Common myeloid progenitor, CD34-positive (primary cell): ENCODE measurements at regions not wholly inside any gene's neighbourhood (a gene's known extent, or its start where the extent isn't known, plus 50 kb on each side); places are given as distances from the start of the nearest gene placed in this dataset.

ENCODE experiments used
- CTCF ChIA-PET: fragments of 350-600 bp; sonication (Branson Sonifier 250); formaldehyde crosslinking; loops from one replicate; lab custom pipeline; 2021; ENCODE audit warnings: antibody characterized with exemption; lab: Charles Lee
- POLR2A ChIA-PET: fragments of 350-600 bp; sonication (Branson Sonifier 250); formaldehyde crosslinking; loops from one replicate; lab custom pipeline; 2021; ENCODE audit warnings: antibody characterized with exemption; lab: Charles Lee
- DNase-seq, 3 donors: peaks; one replicate each; pipeline versions ENCODE4 v3.0.0 to v3.0.0-alpha.2; 2013
- H3K27ac ChIP-seq, 2 experiments: 1 replicate in 1 of 2; 2 replicates in 1 of 2; pipeline ENCODE4 v1.7.0; 2013; ENCODE audit warnings: inconsistent platforms in 2 of 2, low read length in 2 of 2, mild to moderate bottlenecking in 2 of 2, low read depth in 1 of 2, moderate library complexity in 1 of 2; ENCODE audit not compliant: severe bottlenecking in 2 of 2, insufficient read depth in 1 of 2, poor library complexity in 1 of 2
- H3K27me3 ChIP-seq, 5 experiments: replicated peaks in 2 of 5; 1 replicate in 3 of 5; 2 replicates in 2 of 5; pipeline versions ENCODE4 v1.6.1 to v1.7.0; 2013; ENCODE audit warnings: low read length in 4 of 5, mild to moderate bottlenecking in 2 of 5, moderate library complexity in 2 of 5, inconsistent platforms in 1 of 5; ENCODE audit not compliant: insufficient read depth in 5 of 5, control insufficient read depth in 4 of 5
- H3K36me3 ChIP-seq, 4 experiments: 1 replicate in 2 of 4; 2 replicates in 2 of 4; pipeline versions ENCODE4 v1.6.1 to v1.7.0; 2013; ENCODE audit warnings: low read length in 3 of 4, control low read depth in 1 of 4, mild to moderate bottlenecking in 1 of 4; ENCODE audit not compliant: control insufficient read depth in 4 of 4, insufficient read depth in 4 of 4
- H3K4me1 ChIP-seq, 4 experiments: 1 replicate in 3 of 4; 2 replicates in 1 of 4; pipeline versions ENCODE4 v1.6.1 to v1.7.1; 2013; ENCODE audit warnings: low read length in 3 of 4, mild to moderate bottlenecking in 3 of 4, control low read depth in 1 of 4, inconsistent platforms in 1 of 4, moderate library complexity in 1 of 4; ENCODE audit not compliant: control insufficient read depth in 4 of 4, insufficient read depth in 4 of 4; ENCODE audit errors: control extremely low read depth in 1 of 4
- H3K4me3 ChIP-seq, 7 experiments: 1 replicate in 4 of 7; 2 replicates in 3 of 7; pipeline versions ENCODE4 v1.5.1 to v1.7.0; 2013; ENCODE audit warnings: mild to moderate bottlenecking in 7 of 7, low read length in 6 of 7, moderate library complexity in 6 of 7, inconsistent platforms in 2 of 7, low read depth in 2 of 7, control low read depth in 1 of 7; ENCODE audit not compliant: insufficient read depth in 4 of 7, control insufficient read depth in 1 of 7; ENCODE audit errors: extremely low read depth in 1 of 7
- H3K9me3 ChIP-seq, 5 experiments: 1 replicate in 4 of 5; 2 replicates in 1 of 5; pipeline versions ENCODE4 v1.6.1 to v1.7.1; 2013; ENCODE audit warnings: low read length in 4 of 5, mild to moderate bottlenecking in 2 of 5, inconsistent platforms in 1 of 5, low read depth in 1 of 5, moderate library complexity in 1 of 5; ENCODE audit not compliant: control insufficient read depth in 4 of 5, insufficient read depth in 2 of 5; ENCODE audit errors: control extremely low read depth in 1 of 5
- WGBS: methylation state at CpG from one replicate; pipeline ENCODE4 v1.1.5; 2013; ENCODE audit not compliant: insufficient coverage; 5-methylcytosine and 5-hydroxymethylcytosine counted together

- ChIA-PET CTCF (interaction anchor here (0.9 kb wide), 1 partner anchor 13 kb away, joined by 3 read pairs; no protein-coding TSS in a partner anchor), POLR2A (no interaction called here)
- no peak overlapping the region for H3K27ac ChIP-seq
- peaks cover 0 to 1% (median 0%) of the 10 kb centered on the region in 5 experiments for H3K27me3 ChIP-seq
- 100% methylated on average over 2 of the region's 2 CpGs for WGBS
- DNase-seq: no peak
- H3K9me3 ChIP-seq: no peaks in the 10 kb centered on the region
- peaks cover 0 to 9% (median 3%) of the 10 kb centered on the region in 4 experiments for H3K4me1 ChIP-seq
- H3K4me3 ChIP-seq: no peak overlapping the region
- H3K36me3 ChIP-seq: no peaks in the 10 kb centered on the region
Measured at GRCh38 chr5:74295676-74296075, 344.9 kb downstream of the ENC1 start.

GRCh38 chr5:74295141-74295540, 345.4 kb downstream of the ENC1 start:
- Histone ChIP-seq H3K4me1 (peaks cover 0 to 9% (median 3%) of the 10 kb centered on the region in 4 experiments), H3K27me3 (peaks cover 0 to 2% (median 0%) of the 10 kb centered on the region in 5 experiments), H3K36me3 (no peaks in the 10 kb centered on the region), H3K27ac (no peak overlapping the region), H3K9me3 (no peaks in the 10 kb centered on the region), H3K4me3 (no peak overlapping the region)
- 97% methylated on average over 3 of the region's 3 CpGs for WGBS
- no peak for DNase-seq
- ChIA-PET POLR2A (no interaction called here), CTCF (no interaction called here)

- no peaks in the 10 kb centered on the region for H3K9me3 ChIP-seq
- ChIA-PET POLR2A (no interaction called here), CTCF (interaction anchor here (1.4 kb wide), 1 partner anchor 12 kb away, joined by 4 read pairs; no protein-coding TSS in a partner anchor)
- H3K4me1 ChIP-seq: peaks cover 0 to 9% (median 3%) of the 10 kb centered on the region in 4 experiments
- 24% methylated on average over 6 of the region's 6 CpGs for WGBS
- DNase-seq: peak; percentile 38 to 72 (median 71)
- H3K27ac ChIP-seq: no peak overlapping the region
- no peaks in the 10 kb centered on the region for H3K36me3 ChIP-seq
- peaks cover 0 to 2% (median 0%) of the 10 kb centered on the region in 5 experiments for H3K27me3 ChIP-seq
- no peak overlapping the region for H3K4me3 ChIP-seq
Measured at GRCh38 chr5:74294231-74294705, 346.3 kb downstream of the ENC1 start.

- no peak overlapping the region for H3K27ac ChIP-seq
- 100% methylated on average over 1 of the region's 5 CpGs for WGBS
- no peak overlapping the region for H3K4me3 ChIP-seq
- ChIA-PET POLR2A (interaction anchor here (0.5 kb wide), 1 partner anchor 328 kb away, joined by 4 read pairs; no protein-coding TSS in a partner anchor), CTCF (interaction anchor here (0.6 to 1.4 kb wide), 3 partner anchors 13 to 298 kb away, joined by 3 to 4 read pairs (median 3); no protein-coding TSS in a partner anchor)
- H3K4me1 ChIP-seq: peaks cover 0 to 9% (median 3%) of the 10 kb centered on the region in 4 experiments
- H3K9me3 ChIP-seq: no peaks in the 10 kb centered on the region
- peaks cover 0 to 2% (median 0%) of the 10 kb centered on the region in 5 experiments for H3K27me3 ChIP-seq
- DNase-seq: no peak
- no peaks in the 10 kb centered on the region for H3K36me3 ChIP-seq
Measured at GRCh38 chr5:74293182-74293581, 347.3 kb downstream of the ENC1 start.

GRCh38 chr5:74290634-74291241, 349.8 kb downstream of the ENC1 start:
- Histone ChIP-seq H3K27ac (no peak overlapping the region), H3K4me1 (peaks cover 0 to 9% (median 3%) of the 10 kb centered on the region in 4 experiments), H3K9me3 (no peaks in the 10 kb centered on the region), H3K27me3 (peaks cover 0 to 2% (median 0%) of the 10 kb centered on the region in 5 experiments), H3K4me3 (no peak overlapping the region), H3K36me3 (no peaks in the 10 kb centered on the region)
- WGBS: 86% methylated on average over 1 of the region's 1 CpG
- ChIA-PET CTCF (no interaction called here), POLR2A (no interaction called here)
- no peak for DNase-seq

- 60% methylated on average over 1 of the region's 1 CpG for WGBS
- DNase-seq: peak in 1 of 3 donors; percentile 1
- no peaks in the 10 kb centered on the region for H3K36me3 ChIP-seq
- H3K4me3 ChIP-seq: no peak overlapping the region
- ChIA-PET POLR2A (interaction anchor here (0.6 kb wide), 1 partner anchor 14 kb away, joined by 3 read pairs; no protein-coding TSS in a partner anchor), CTCF (interaction anchor here (0.9 to 1.3 kb wide), 2 partner anchors 9 to 33 kb away, joined by 3 read pairs; no protein-coding TSS in a partner anchor)
- peaks cover 0 to 9% (median 3%) of the 10 kb centered on the region in 4 experiments for H3K4me1 ChIP-seq
- H3K27ac ChIP-seq: no peak overlapping the region
- peaks cover 0 to 3% (median 0%) of the 10 kb centered on the region in 5 experiments for H3K27me3 ChIP-seq
- H3K9me3 ChIP-seq: no peaks in the 10 kb centered on the region
Measured at GRCh38 chr5:74289691-74290090, 350.8 kb downstream of the ENC1 start.

GRCh38 chr5:74289238-74289637, 351.3 kb downstream of the ENC1 start:
- ChIA-PET POLR2A (interaction anchor here (0.6 kb wide), 1 partner anchor 13 kb away, joined by 3 read pairs; no protein-coding TSS in a partner anchor), CTCF (interaction anchor here (0.9 to 1.5 kb wide), 5 partner anchors 8 to 344 kb away, joined by 3 read pairs; no protein-coding TSS in a partner anchor)
- no peak for DNase-seq
- peaks cover 0 to 6% (median 1%) of the 10 kb centered on the region in 4 experiments for H3K4me1 ChIP-seq
- 100% methylated on average over 3 of the region's 4 CpGs for WGBS
- no peak overlapping the region for H3K4me3 ChIP-seq
- no peaks in the 10 kb centered on the region for H3K36me3 ChIP-seq
- no peaks in the 10 kb centered on the region for H3K9me3 ChIP-seq
- no peak overlapping the region for H3K27ac ChIP-seq
- peaks cover 0 to 3% (median 0%) of the 10 kb centered on the region in 5 experiments for H3K27me3 ChIP-seq
